ENCODE measurements at regions not wholly inside any gene's neighbourhood (a gene's known extent, or its start where the extent isn't known, plus 50 kb on each side); places are given as distances from the start of the nearest gene placed in this dataset.

GRCh38 chr5:40389591-40389990, 290.1 kb upstream of the PTGER4 start:
- Histone ChIP-seq H3K4me2 (ENCODE audit: low read depth, low read length, poor library complexity, severe bottlenecking) (no peak overlapping the region), H3K27me3 (ENCODE audit: insufficient read depth, low read length, poor library complexity, severe bottlenecking) (no peaks in the 10 kb centered on the region), H4K20me1 (ENCODE audit: insufficient read depth, low read length, poor library complexity, severe bottlenecking) (no peaks in the 10 kb centered on the region), H3K9ac (ENCODE audit: low read depth, low read length, poor library complexity, severe bottlenecking) (no peak overlapping the region), H3K79me2 (ENCODE audit: insufficient read depth, low read length) (no peaks in the 10 kb centered on the region), H3K4me1 (ENCODE audit: insufficient read depth, low read length, poor library complexity, severe bottlenecking) (peaks cover 45% of the 10 kb centered on the region), H2AFZ (ENCODE audit: low read length) (no peak overlapping the region), H3K9me2 (replicated peaks; ENCODE audit: low read depth, low read length) (no peaks in the 10 kb centered on the region), H3K4me3 (ENCODE audit: low read length, poor library complexity, severe bottlenecking) (no peak overlapping the region), H3K9me3 (ENCODE audit: insufficient read depth, low read depth, low read length) (no peaks in the 10 kb centered on the region), H3F3A (ENCODE audit: low read depth) (no peaks in the 10 kb centered on the region), H3K36me3 (ENCODE audit: insufficient read depth, low read length) (no peaks in the 10 kb centered on the region)
- TF ChIP-seq CTCF (conservative IDR thresholded peaks at IDR 0.05; ENCODE audit: low read length) (no peak), EZH2phosphoT487 (IDR thresholded peaks at IDR 0.05; ENCODE audit: borderline replicate concordance) (no peak)

- H3K4me2 ChIP-seq (ENCODE audit: low read depth, low read length, poor library complexity, severe bottlenecking), result peak overlapping the region; percentile 62
- TF ChIP-seq EZH2phosphoT487 (IDR thresholded peaks at IDR 0.05; ENCODE audit: borderline replicate concordance) (no peak), CTCF (conservative IDR thresholded peaks at IDR 0.05; ENCODE audit: low read length) (no peak)
- no peaks in the 10 kb centered on the region for H3K9me3 ChIP-seq (ENCODE audit: insufficient read depth, low read depth, low read length)
- H2AFZ ChIP-seq (ENCODE audit: low read length), result no peak overlapping the region
- no peak overlapping the region for H3K9ac ChIP-seq (ENCODE audit: low read depth, low read length, poor library complexity, severe bottlenecking)
- no peaks in the 10 kb centered on the region for H4K20me1 ChIP-seq (ENCODE audit: insufficient read depth, low read length, poor library complexity, severe bottlenecking)
- peaks cover 45% of the 10 kb centered on the region for H3K4me1 ChIP-seq (ENCODE audit: insufficient read depth, low read length, poor library complexity, severe bottlenecking)
- no peaks in the 10 kb centered on the region for H3K36me3 ChIP-seq (ENCODE audit: insufficient read depth, low read length)
- no peaks in the 10 kb centered on the region for H3K9me2 ChIP-seq (replicated peaks; ENCODE audit: low read depth, low read length)
- peak overlapping the region; percentile 43 for H3K4me3 ChIP-seq (ENCODE audit: low read length, poor library complexity, severe bottlenecking)
- no peaks in the 10 kb centered on the region for H3K27me3 ChIP-seq (ENCODE audit: insufficient read depth, low read length, poor library complexity, severe bottlenecking)
- no peaks in the 10 kb centered on the region for H3F3A ChIP-seq (ENCODE audit: low read depth)
- H3K79me2 ChIP-seq (ENCODE audit: insufficient read depth, low read length), result no peaks in the 10 kb centered on the region
Observed at GRCh38 chr5:40386289-40386688, 293.4 kb upstream of the PTGER4 start.

- H3K4me2 ChIP-seq (ENCODE audit: low read depth, low read length, poor library complexity, severe bottlenecking), result peak overlapping the region; percentile 62
Observed at GRCh38 chr5:40385544-40385943, 294.2 kb upstream of the PTGER4 start.

More at GRCh38 chr5:40385544-40385943, 294.2 kb upstream of the PTGER4 start:
- no peak for TF ChIP-seq EZH2phosphoT487 (IDR thresholded peaks at IDR 0.05; ENCODE audit: borderline replicate concordance)
- TF ChIP-seq CTCF (conservative IDR thresholded peaks at IDR 0.05; ENCODE audit: low read length), result no peak
- H3K27me3 ChIP-seq (ENCODE audit: insufficient read depth, low read length, poor library complexity, severe bottlenecking), result no peaks in the 10 kb centered on the region
- no peaks in the 10 kb centered on the region for H3K9me3 ChIP-seq (ENCODE audit: insufficient read depth, low read depth, low read length)
- no peak overlapping the region for H2AFZ ChIP-seq (ENCODE audit: low read length)
- H4K20me1 ChIP-seq (ENCODE audit: insufficient read depth, low read length, poor library complexity, severe bottlenecking), result no peaks in the 10 kb centered on the region
- H3K4me1 ChIP-seq (ENCODE audit: insufficient read depth, low read length, poor library complexity, severe bottlenecking), result peaks cover 41% of the 10 kb centered on the region
- H3K9me2 ChIP-seq (replicated peaks; ENCODE audit: low read depth, low read length), result no peaks in the 10 kb centered on the region
- no peaks in the 10 kb centered on the region for H3F3A ChIP-seq (ENCODE audit: low read depth)
- no peak overlapping the region for H3K9ac ChIP-seq (ENCODE audit: low read depth, low read length, poor library complexity, severe bottlenecking)
- H3K36me3 ChIP-seq (ENCODE audit: insufficient read depth, low read length), result no peaks in the 10 kb centered on the region
- no peak overlapping the region for H3K4me3 ChIP-seq (ENCODE audit: low read length, poor library complexity, severe bottlenecking)
- no peaks in the 10 kb centered on the region for H3K79me2 ChIP-seq (ENCODE audit: insufficient read depth, low read length)

Data from Loucy (cell line).